H9 (cell line): ENCODE measurements at regions not wholly inside any gene's neighbourhood (a gene's known extent, or its start where the extent isn't known, plus 50 kb on each side); places are given as distances from the start of the nearest gene placed in this dataset.

Source experiments
- DNase-seq: peaks from one replicate; pipeline ENCODE4 v3.0.0-alpha.2; 2017
- H2AFZ ChIP-seq: one replicate; pipeline ENCODE4 v1.6.1; 2013; ENCODE audit warnings: mild to moderate bottlenecking, low read length, control low read depth, moderate library complexity
- H2AK5ac ChIP-seq: 2 replicates; pipeline ENCODE4 v1.6.1; 2013; ENCODE audit warnings: low read length, control low read depth, mixed read lengths; ENCODE audit not compliant: insufficient read length
- H2BK120ac ChIP-seq: one replicate; pipeline ENCODE4 v1.6.1; 2013; ENCODE audit warnings: low read depth, mild to moderate bottlenecking, low read length, control low read depth, inconsistent platforms; ENCODE audit not compliant: poor library complexity, severe bottlenecking
- H2BK12ac ChIP-seq: 2 replicates; pipeline ENCODE4 v1.6.1; 2013; ENCODE audit warnings: low read length, control low read depth, mixed read lengths, low read depth; ENCODE audit not compliant: insufficient read length
- H2BK15ac ChIP-seq: 2 replicates; pipeline ENCODE4 v1.6.1; 2013; ENCODE audit warnings: low read depth, low read length, control low read depth
- H2BK20ac ChIP-seq: one replicate; pipeline ENCODE4 v1.6.1; 2013; ENCODE audit warnings: low read depth, mild to moderate bottlenecking, low read length, control low read depth, inconsistent platforms; ENCODE audit not compliant: poor library complexity, severe bottlenecking
- H2BK5ac ChIP-seq: 2 replicates; pipeline ENCODE4 v1.6.1; 2013; ENCODE audit warnings: low read length, control low read depth, mixed read lengths; ENCODE audit not compliant: insufficient read length
- H3K14ac ChIP-seq: 2 replicates; pipeline ENCODE4 v1.6.1; 2013; ENCODE audit warnings: low read length, control low read depth; ENCODE audit not compliant: insufficient read depth
- H3K18ac ChIP-seq: 2 replicates; pipeline ENCODE4 v1.6.1; 2013; ENCODE audit warnings: low read depth, mild to moderate bottlenecking, mixed read lengths, low read length, control low read depth; ENCODE audit not compliant: insufficient read length
- H3K23ac ChIP-seq: 2 replicates; pipeline ENCODE4 v1.6.1; 2013; ENCODE audit warnings: low read length, control low read depth, mixed read lengths, low read depth; ENCODE audit not compliant: insufficient read length
- H3K23me2 ChIP-seq: 2 replicates; pipeline ENCODE4 v1.6.1; 2013; ENCODE audit warnings: low read depth, mild to moderate bottlenecking, mixed read lengths, low read length, control low read depth; ENCODE audit not compliant: insufficient read length, poor library complexity, severe bottlenecking
- H3K27ac ChIP-seq: 2 replicates; pipeline ENCODE4 v1.5.1; 2013; ENCODE audit warnings: low read length, control low read depth, mixed read lengths, low read depth; ENCODE audit not compliant: insufficient read length
- H3K27me3 ChIP-seq: 2 replicates; pipeline ENCODE4 v1.6.1; 2013; ENCODE audit warnings: low read length, control low read depth, inconsistent platforms; ENCODE audit not compliant: insufficient read depth
- H3K4ac ChIP-seq: 2 replicates; pipeline ENCODE4 v1.6.1; 2013; ENCODE audit warnings: low read depth, mild to moderate bottlenecking, control low read depth, inconsistent platforms, low read length, moderate library complexity
- H3K4me1 ChIP-seq: 2 replicates; pipeline ENCODE4 v1.6.1; 2013; ENCODE audit warnings: low read length, control low read depth, inconsistent platforms; ENCODE audit not compliant: insufficient read depth
- H3K4me2 ChIP-seq: 2 replicates; pipeline ENCODE4 v1.6.1; 2013; ENCODE audit warnings: low read length, control low read depth, mixed read lengths; ENCODE audit not compliant: insufficient read length, insufficient read depth
- H3K56ac ChIP-seq: 2 replicates; pipeline ENCODE4 v1.6.1; 2013; ENCODE audit warnings: low read depth, mild to moderate bottlenecking, mixed read lengths, low read length, control low read depth; ENCODE audit not compliant: insufficient read length
- H3K79me1 ChIP-seq: 2 replicates; pipeline ENCODE4 v1.6.1; 2013; ENCODE audit warnings: low read depth, mild to moderate bottlenecking, moderate library complexity, low read length, control low read depth, inconsistent platforms; ENCODE audit not compliant: insufficient read depth, poor library complexity, severe bottlenecking
- H3K79me2 ChIP-seq: 2 replicates; pipeline ENCODE4 v1.6.1; 2013; ENCODE audit warnings: low read length, control low read depth, inconsistent platforms; ENCODE audit not compliant: insufficient read depth
- H3K9ac ChIP-seq: 2 replicates; pipeline ENCODE4 v1.6.1; 2013; ENCODE audit warnings: low read length, control low read depth, mixed read lengths; ENCODE audit not compliant: insufficient read length; ENCODE audit errors: extremely low read depth
- H3K9me3 ChIP-seq: one replicate; pipeline ENCODE4 v1.6.1; 2013; ENCODE audit warnings: low read depth, low read length, inconsistent platforms; ENCODE audit not compliant: control insufficient read depth
- H3T11ph ChIP-seq: one replicate; pipeline ENCODE4 v1.6.1; 2013; ENCODE audit warnings: mild to moderate bottlenecking, low read length, control low read depth, inconsistent platforms
- H4K20me1 ChIP-seq: one replicate; pipeline ENCODE4 v1.6.1; 2013; ENCODE audit not compliant: control insufficient read depth, insufficient read length, insufficient read depth
- H4K5ac ChIP-seq: 2 replicates; pipeline ENCODE4 v1.6.1; 2013; ENCODE audit warnings: low read depth, mild to moderate bottlenecking, mixed read lengths, low read length, control low read depth; ENCODE audit not compliant: insufficient read length
- H4K8ac ChIP-seq: replicated peaks from 2 replicates; pipeline ENCODE4 v1.6.1; 2013; ENCODE audit warnings: low read length, control low read depth, mixed read lengths, low read depth; ENCODE audit not compliant: insufficient read length
- H4K91ac ChIP-seq: 2 replicates; pipeline ENCODE4 v1.6.1; 2013; ENCODE audit warnings: low read depth, mild to moderate bottlenecking, moderate library complexity, mixed read lengths, low read length, control low read depth; ENCODE audit not compliant: insufficient read length
- H3K27ac Mint-ChIP-seq, 3 experiments: 2 replicates in 2 of 3; 3 replicates in 1 of 3; pipeline ENCODE4 v1.8.0; 2020 to 2021; ENCODE audit warnings: mixed read lengths in 3 of 3, mild to moderate bottlenecking in 1 of 3, moderate library complexity in 1 of 3
- H3K27me3 Mint-ChIP-seq: 2 replicates; pipeline ENCODE4 v1.8.0; 2021; ENCODE audit warnings: low read depth, mild to moderate bottlenecking, moderate library complexity, mixed read lengths
- H3K36me3 Mint-ChIP-seq, 3 experiments: 2 replicates in 2 of 3; 3 replicates in 1 of 3; pipeline ENCODE4 v1.8.0; 2020 to 2021; ENCODE audit warnings: low read depth in 3 of 3, mixed read lengths in 3 of 3; ENCODE audit not compliant: insufficient read depth in 1 of 3
- H3K4me1 Mint-ChIP-seq, 2 experiments: 2 replicates each; pipeline ENCODE4 v1.8.0; 2020; ENCODE audit warnings: mixed read lengths in 2 of 2
- H3K4me3 Mint-ChIP-seq, 2 experiments: 2 replicates in 1 of 2; 3 replicates in 1 of 2; pipeline ENCODE4 v1.8.0; 2020 to 2021; ENCODE audit warnings: mild to moderate bottlenecking in 2 of 2, mixed read lengths in 2 of 2, moderate library complexity in 1 of 2
- H3K9me3 Mint-ChIP-seq, 2 experiments: 2 replicates in 1 of 2; 3 replicates in 1 of 2; pipeline ENCODE4 v1.8.0; 2020; ENCODE audit warnings: mild to moderate bottlenecking in 2 of 2, mixed read lengths in 2 of 2, moderate library complexity in 1 of 2
- WGBS: extraction: QIAGEN DNeasy Blood & Tissue Kit; methylation state at CpG from one replicate; pipeline ENCODE4 v1.1.7; 2013; ENCODE audit warnings: missing lambda C conversion rate, low lambda C conversion rate, mixed read lengths; ENCODE audit not compliant: insufficient read length; ENCODE audit errors: extremely low coverage; 5-methylcytosine and 5-hydroxymethylcytosine counted together
- TF ChIP-seq, protein P1 (sequence below): fragments of 200-600 bp; sonication (generic); conservative IDR thresholded peaks from 3 replicates; pipeline ENCODE4 v1.8.0; 2021; ENCODE audit warnings: antibody characterized with exemption, mild to moderate bottlenecking

DNA sequence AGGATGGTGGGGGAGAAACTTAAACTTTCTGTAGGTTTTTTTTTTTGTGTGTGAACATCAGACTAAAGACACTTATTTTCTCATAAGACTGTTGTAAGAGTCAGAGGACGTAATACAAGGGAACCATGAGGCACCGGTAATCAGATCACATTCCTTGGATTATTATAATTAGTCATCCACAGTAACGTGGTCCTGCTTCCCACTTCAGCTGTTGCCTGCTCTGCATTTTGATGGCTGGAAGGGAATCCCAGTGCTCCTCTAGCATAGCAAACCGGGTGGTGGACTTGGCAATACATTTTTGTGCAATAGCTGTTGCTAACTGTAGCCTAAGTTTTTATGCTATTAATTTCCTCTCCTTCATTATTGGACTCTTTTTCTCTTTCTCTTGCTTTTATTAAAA is 294.8 kb downstream of the NR2F2 start:
- Histone ChIP-seq H2AK5ac (no peak overlapping the region), H3K27ac (no peak overlapping the region), H3K14ac (no peak overlapping the region), H3K18ac (no peak overlapping the region), H3K4ac (no peak overlapping the region), H3K79me2 (no peaks in the 10 kb centered on the region), H4K5ac (no peak overlapping the region), H3K23me2 (no peaks in the 10 kb centered on the region), H3K4me1 (no peaks in the 10 kb centered on the region), H4K91ac (no peak overlapping the region), H3K79me1 (no peaks in the 10 kb centered on the region), H3K27me3 (no peaks in the 10 kb centered on the region), H2BK15ac (no peak overlapping the region), H3K4me2 (no peak overlapping the region), H3K23ac (no peak overlapping the region), H2BK12ac (no peak overlapping the region), H2BK120ac (no peak overlapping the region), H3T11ph (no peak overlapping the region), H3K56ac (no peak overlapping the region), H3K9ac (no peak overlapping the region), H2BK5ac (no peak overlapping the region), H4K20me1 (no peaks in the 10 kb centered on the region), H2AFZ (no peak overlapping the region), H2BK20ac (no peak overlapping the region), H3K9me3 (no peaks in the 10 kb centered on the region), H4K8ac (no peak overlapping the region)
- no peak for DNase-seq
- WGBS, result no CpG with 5 or more reads among the region's 4 CpGs
- peaks cover 0 to 2% of the 10 kb centered on the region in 2 experiments; a peak in 1 of 4 replicates for H3K4me1 Mint-ChIP-seq
- H3K36me3 Mint-ChIP-seq, result no peaks in the 10 kb centered on the region
- TF ChIP-seq, protein P1, sequence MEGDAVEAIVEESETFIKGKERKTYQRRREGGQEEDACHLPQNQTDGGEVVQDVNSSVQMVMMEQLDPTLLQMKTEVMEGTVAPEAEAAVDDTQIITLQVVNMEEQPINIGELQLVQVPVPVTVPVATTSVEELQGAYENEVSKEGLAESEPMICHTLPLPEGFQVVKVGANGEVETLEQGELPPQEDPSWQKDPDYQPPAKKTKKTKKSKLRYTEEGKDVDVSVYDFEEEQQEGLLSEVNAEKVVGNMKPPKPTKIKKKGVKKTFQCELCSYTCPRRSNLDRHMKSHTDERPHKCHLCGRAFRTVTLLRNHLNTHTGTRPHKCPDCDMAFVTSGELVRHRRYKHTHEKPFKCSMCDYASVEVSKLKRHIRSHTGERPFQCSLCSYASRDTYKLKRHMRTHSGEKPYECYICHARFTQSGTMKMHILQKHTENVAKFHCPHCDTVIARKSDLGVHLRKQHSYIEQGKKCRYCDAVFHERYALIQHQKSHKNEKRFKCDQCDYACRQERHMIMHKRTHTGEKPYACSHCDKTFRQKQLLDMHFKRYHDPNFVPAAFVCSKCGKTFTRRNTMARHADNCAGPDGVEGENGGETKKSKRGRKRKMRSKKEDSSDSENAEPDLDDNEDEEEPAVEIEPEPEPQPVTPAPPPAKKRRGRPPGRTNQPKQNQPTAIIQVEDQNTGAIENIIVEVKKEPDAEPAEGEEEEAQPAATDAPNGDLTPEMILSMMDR, result no peak
- no peaks in the 10 kb centered on the region for H3K27me3 Mint-ChIP-seq
- H3K27ac Mint-ChIP-seq, result no peak overlapping the region
- H3K9me3 Mint-ChIP-seq, result no peaks in the 10 kb centered on the region
- no peak overlapping the region for H3K4me3 Mint-ChIP-seq
